IPS-20b (cell line): ENCODE measurements at regions not wholly inside any gene's neighbourhood (a gene's known extent, or its start where the extent isn't known, plus 50 kb on each side); places are given as distances from the start of the nearest gene placed in this dataset.

ENCODE experiments used
- H3K27ac ChIP-seq: one replicate; pipeline ENCODE4 v1.5.1; 2013; ENCODE audit warnings: low read length
- H3K27me3 ChIP-seq: 2 replicates; pipeline ENCODE4 v1.6.1; 2013; ENCODE audit warnings: mild to moderate bottlenecking, low read length, inconsistent platforms; ENCODE audit not compliant: insufficient read depth
- H3K36me3 ChIP-seq: 2 replicates; pipeline ENCODE4 v1.6.1; 2013; ENCODE audit warnings: low read depth, mild to moderate bottlenecking, inconsistent platforms, low read length, moderate library complexity; ENCODE audit not compliant: insufficient read depth
- H3K4me1 ChIP-seq: 2 replicates; pipeline ENCODE4 v1.6.1; 2013; ENCODE audit warnings: mild to moderate bottlenecking, control low read depth, inconsistent platforms, low read length, moderate library complexity; ENCODE audit not compliant: insufficient read depth
- H3K4me3 ChIP-seq: 2 replicates; pipeline ENCODE4 v1.5.1; 2013; ENCODE audit warnings: mild to moderate bottlenecking, low read length, inconsistent platforms
- H3K9ac ChIP-seq: 2 replicates; pipeline ENCODE4 v1.6.1; 2013; ENCODE audit warnings: low read depth, mild to moderate bottlenecking, inconsistent platforms, low read length, moderate library complexity
- H3K9me3 ChIP-seq: 2 replicates; pipeline ENCODE4 v1.6.1; 2013; ENCODE audit warnings: mild to moderate bottlenecking, low read depth, low read length, inconsistent platforms; ENCODE audit not compliant: insufficient read depth

DNA sequence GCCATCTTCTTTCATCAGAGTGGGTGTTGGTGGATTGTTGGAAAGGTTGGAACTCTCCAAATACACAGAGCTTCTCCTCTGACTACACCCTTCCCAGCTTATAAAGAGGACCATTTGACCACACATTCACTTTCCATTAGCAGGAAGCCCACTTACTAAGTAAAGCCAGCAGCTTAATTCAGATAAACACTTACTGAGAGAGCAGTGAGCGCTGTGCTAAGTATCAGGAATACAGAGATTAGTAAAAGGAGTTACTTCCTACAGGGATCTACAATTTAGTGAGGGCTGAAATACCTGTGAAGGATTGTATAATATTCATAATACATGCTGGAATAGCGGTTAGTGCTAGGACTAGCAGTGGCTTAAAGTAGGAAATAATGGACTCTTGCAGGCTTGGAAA is 343.0 kb downstream of the NYAP2 start:
- Histone ChIP-seq H3K4me1 (no peaks in the 10 kb centered on the region), H3K9me3 (no peaks in the 10 kb centered on the region), H3K36me3 (no peaks in the 10 kb centered on the region), H3K27me3 (peaks cover 8% of the 10 kb centered on the region; the same call in 1 of the 2 replicates), H3K4me3 (no peak overlapping the region), H3K9ac (no peak overlapping the region), H3K27ac (no peak overlapping the region)

DNA sequence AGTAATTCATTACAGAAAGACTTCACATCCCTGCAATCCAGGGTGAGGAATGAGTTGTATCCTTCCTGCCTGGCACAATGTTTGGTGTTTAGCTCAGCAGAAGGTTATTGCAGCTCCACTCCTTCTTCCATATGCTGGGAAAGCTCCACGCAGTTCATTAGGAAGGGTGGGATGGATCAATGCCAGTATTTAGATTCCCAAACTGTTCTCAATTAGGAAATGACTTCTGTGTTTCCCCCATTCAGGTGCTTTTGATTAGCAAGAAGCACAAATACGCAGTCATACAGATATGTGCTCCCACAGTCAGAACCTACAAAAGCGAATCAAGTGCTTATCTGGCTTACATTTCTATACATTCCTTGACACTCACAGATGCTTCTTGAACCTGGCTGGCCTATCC is 340.6 kb downstream of the NYAP2 start:
- no peaks in the 10 kb centered on the region for H3K4me1 ChIP-seq
- no peak overlapping the region for H3K27ac ChIP-seq
- peaks cover 8% of the 10 kb centered on the region; the same call in 1 of the 2 replicates for H3K27me3 ChIP-seq
- H3K9me3 ChIP-seq: no peaks in the 10 kb centered on the region
- no peak overlapping the region for H3K9ac ChIP-seq
- no peak overlapping the region for H3K4me3 ChIP-seq
- H3K36me3 ChIP-seq: no peaks in the 10 kb centered on the region

GRCh38 chr2:225739328-225739727 is 339.8 kb downstream of the NYAP2 start:
- H3K9me3 ChIP-seq: no peaks in the 10 kb centered on the region
- H3K4me1 ChIP-seq: no peaks in the 10 kb centered on the region
- H3K27ac ChIP-seq: no peak overlapping the region

GRCh38 chr2:225738735-225739134 is 339.2 kb downstream of the NYAP2 start:
- Histone ChIP-seq H3K4me3 (no peak overlapping the region), H3K27me3 (peaks cover 8% of the 10 kb centered on the region; the same call in 1 of the 2 replicates), H3K36me3 (no peaks in the 10 kb centered on the region), H3K27ac (no peak overlapping the region), H3K4me1 (no peaks in the 10 kb centered on the region), H3K9me3 (no peaks in the 10 kb centered on the region), H3K9ac (no peak overlapping the region)

More at GRCh38 chr2:225739328-225739727, 339.8 kb downstream of the NYAP2 start:
- H3K36me3 ChIP-seq: no peaks in the 10 kb centered on the region
- peaks cover 8% of the 10 kb centered on the region; the same call in 1 of the 2 replicates for H3K27me3 ChIP-seq
- H3K9ac ChIP-seq: no peak overlapping the region
- H3K4me3 ChIP-seq: no peak overlapping the region

GRCh38 chr2:225737556-225737955 is 338.0 kb downstream of the NYAP2 start:
- H3K27me3 ChIP-seq: peaks cover 8% of the 10 kb centered on the region; the same call in 1 of the 2 replicates
- H3K4me3 ChIP-seq: no peak overlapping the region
- no peaks in the 10 kb centered on the region for H3K36me3 ChIP-seq
- H3K9me3 ChIP-seq: no peaks in the 10 kb centered on the region
- no peak overlapping the region for H3K27ac ChIP-seq
- no peaks in the 10 kb centered on the region for H3K4me1 ChIP-seq
- no peak overlapping the region for H3K9ac ChIP-seq

DNA sequence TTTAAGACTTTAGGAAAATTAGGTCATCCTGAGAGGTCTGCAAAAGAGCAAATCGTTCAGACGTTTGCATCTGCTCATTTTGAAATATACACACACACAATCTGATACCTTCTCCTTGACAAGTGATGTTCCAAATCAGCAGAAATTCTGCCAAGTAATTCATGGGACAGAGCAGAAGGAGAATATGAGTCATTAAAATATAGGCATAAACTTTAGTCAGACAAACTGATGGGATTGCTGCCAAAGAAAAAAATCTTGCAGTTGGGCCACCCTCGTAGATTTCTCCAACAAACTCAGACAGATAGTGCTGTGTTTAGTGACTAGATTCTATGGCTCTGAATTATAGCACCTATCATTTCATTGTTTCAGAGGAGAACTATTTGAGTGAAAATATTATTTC is 336.3 kb downstream of the NYAP2 start:
- Histone ChIP-seq H3K4me3 (no peak overlapping the region), H3K4me1 (no peaks in the 10 kb centered on the region), H3K9me3 (no peaks in the 10 kb centered on the region), H3K36me3 (no peaks in the 10 kb centered on the region), H3K27me3 (peaks cover 8% of the 10 kb centered on the region; the same call in 1 of the 2 replicates), H3K27ac (no peak overlapping the region), H3K9ac (no peak overlapping the region)

DNA sequence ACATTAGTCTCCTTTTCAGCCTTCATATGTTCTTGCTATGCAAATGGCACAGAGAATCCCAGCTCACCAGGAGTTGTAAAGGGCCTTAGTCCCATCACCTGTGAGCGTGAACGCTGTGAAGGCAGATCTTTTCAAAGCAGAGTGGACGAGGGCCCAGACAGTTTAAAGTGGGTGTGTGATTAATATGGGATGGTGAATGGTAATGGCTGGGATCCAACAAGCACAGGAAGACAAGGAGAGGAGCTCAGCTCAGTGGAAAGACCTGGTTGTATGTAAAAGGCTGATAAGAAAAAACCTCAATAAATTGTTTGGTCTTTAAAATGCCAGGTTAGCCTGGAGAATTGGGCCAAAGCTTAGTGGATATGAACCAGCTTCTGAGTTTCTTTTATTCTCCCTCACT is 326.2 kb downstream of the NYAP2 start:
- H3K36me3 ChIP-seq: no peaks in the 10 kb centered on the region
- H3K4me3 ChIP-seq: no peak overlapping the region
- no peaks in the 10 kb centered on the region for H3K4me1 ChIP-seq
- H3K9me3 ChIP-seq: no peaks in the 10 kb centered on the region
- H3K27me3 ChIP-seq: no peaks in the 10 kb centered on the region
- no peak overlapping the region for H3K9ac ChIP-seq
- no peak overlapping the region for H3K27ac ChIP-seq
